Gastrocnemius medialis (tissue), 4 donors: ENCODE measurements at regions not wholly inside any gene's neighbourhood (a gene's known extent, or its start where the extent isn't known, plus 50 kb on each side); places are given as distances from the start of the nearest gene placed in this dataset.

ENCODE experiments used
- POLR2A ChIP-seq, 2 donors: fragments of 450-650 bp; IDR thresholded peaks; one replicate each; pipeline ENCODE4 v1.6.1; 2017; ENCODE audit warnings: antibody characterized with exemption in 2 of 2, mild to moderate bottlenecking in 2 of 2, moderate library complexity in 2 of 2
- TF ChIP-seq, protein P1 (sequence below), 5 experiments: fragments of 450-650 bp in 3 of 5; fragments of 200-600 bp in 2 of 5; sonication (generic) in 2 of 5; IDR thresholded peaks in 4 of 5; conservative IDR thresholded peaks in 1 of 5; 1 replicate in 4 of 5; 2 replicates in 1 of 5; pipeline ENCODE4 v1.5.1; 2016 to 2019; ENCODE audit warnings: antibody characterized with exemption in 5 of 5, mild to moderate bottlenecking in 3 of 5, moderate library complexity in 3 of 5

DNA sequence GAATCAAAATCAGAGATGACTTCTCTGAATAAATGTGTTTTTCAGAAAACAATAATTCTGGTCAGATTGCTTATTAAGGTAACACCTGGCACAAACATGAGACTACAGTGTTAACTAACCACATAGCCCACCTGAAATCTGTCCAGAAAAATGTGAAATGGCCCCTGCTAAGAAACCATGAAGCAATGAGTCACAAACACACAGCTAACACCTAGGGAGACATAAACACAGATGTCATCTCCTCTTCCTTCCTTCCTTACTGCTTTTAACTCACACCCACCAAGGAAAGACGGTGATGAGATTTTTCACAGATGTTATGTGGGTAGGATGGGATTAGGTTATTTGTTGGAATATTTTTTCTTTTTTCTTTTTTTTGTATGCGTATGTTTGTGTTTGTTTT, 315.0 kb upstream of the STAC start:
- TF ChIP-seq, protein P1, sequence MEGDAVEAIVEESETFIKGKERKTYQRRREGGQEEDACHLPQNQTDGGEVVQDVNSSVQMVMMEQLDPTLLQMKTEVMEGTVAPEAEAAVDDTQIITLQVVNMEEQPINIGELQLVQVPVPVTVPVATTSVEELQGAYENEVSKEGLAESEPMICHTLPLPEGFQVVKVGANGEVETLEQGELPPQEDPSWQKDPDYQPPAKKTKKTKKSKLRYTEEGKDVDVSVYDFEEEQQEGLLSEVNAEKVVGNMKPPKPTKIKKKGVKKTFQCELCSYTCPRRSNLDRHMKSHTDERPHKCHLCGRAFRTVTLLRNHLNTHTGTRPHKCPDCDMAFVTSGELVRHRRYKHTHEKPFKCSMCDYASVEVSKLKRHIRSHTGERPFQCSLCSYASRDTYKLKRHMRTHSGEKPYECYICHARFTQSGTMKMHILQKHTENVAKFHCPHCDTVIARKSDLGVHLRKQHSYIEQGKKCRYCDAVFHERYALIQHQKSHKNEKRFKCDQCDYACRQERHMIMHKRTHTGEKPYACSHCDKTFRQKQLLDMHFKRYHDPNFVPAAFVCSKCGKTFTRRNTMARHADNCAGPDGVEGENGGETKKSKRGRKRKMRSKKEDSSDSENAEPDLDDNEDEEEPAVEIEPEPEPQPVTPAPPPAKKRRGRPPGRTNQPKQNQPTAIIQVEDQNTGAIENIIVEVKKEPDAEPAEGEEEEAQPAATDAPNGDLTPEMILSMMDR (IDR thresholded peaks at IDR 0.05 in 4 of 5, conservative IDR thresholded peaks at IDR 0.05 in 1 of 5) = no peak
- TF ChIP-seq POLR2A (IDR thresholded peaks at IDR 0.05) = no peak
